Activated CD4-positive, alpha-beta memory T cell treated with anti-CD3 and anti-CD28 coated beads for 36 hours (primary cell): ENCODE measurements at regions not wholly inside any gene's neighbourhood (a gene's known extent, or its start where the extent isn't known, plus 50 kb on each side); places are given as distances from the start of the nearest gene placed in this dataset.
"Not testable (repeated sequence)": the region's sequence is repeated elsewhere in the genome, so short reads cannot be mapped to it uniquely, and the experiment has no call there.

Experiments used
- CTCF ChIA-PET: fragments of 350-600 bp; sonication (Branson Sonifier 250); formaldehyde crosslinking; loops from one replicate; lab custom pipeline; 2021; ENCODE audit warnings: antibody characterized with exemption, inconsistent platforms; lab: Charles Lee
- POLR2A ChIA-PET: fragments of 350-600 bp; sonication (Branson Sonifier 250); formaldehyde crosslinking; loops from one replicate; lab custom pipeline; 2021; ENCODE audit warnings: antibody characterized with exemption; lab: Charles Lee
- DNase-seq: peaks from one replicate; pipeline ENCODE4 v3.0.0-alpha.2; 2020
- H3K27ac Mint-ChIP-seq: one replicate; pipeline ENCODE4 v1.8.0; 2021; ENCODE audit warnings: mixed read lengths
- H3K27me3 Mint-ChIP-seq: one replicate; pipeline ENCODE4 v1.8.0; 2021; ENCODE audit warnings: mixed read lengths
- H3K36me3 Mint-ChIP-seq: one replicate; pipeline ENCODE4 v1.8.0; 2021; ENCODE audit warnings: mixed read lengths
- H3K4me1 Mint-ChIP-seq: one replicate; pipeline ENCODE4 v1.8.0; 2021; ENCODE audit warnings: low read depth, mixed read lengths
- H3K4me3 Mint-ChIP-seq: one replicate; pipeline ENCODE4 v1.8.0; 2021; ENCODE audit warnings: mild to moderate bottlenecking, mixed read lengths
- H3K9me3 Mint-ChIP-seq: one replicate; pipeline ENCODE4 v1.8.0; 2021; ENCODE audit warnings: mixed read lengths
- intact Hi-C: fragments of 100-400 bp; cut with micrococcal nuclease; formaldehyde crosslinking; loops from one replicate; pipeline ENCODE4 v1.15.1; 2023

- Mint-ChIP-seq H3K4me1 (no peaks in the 10 kb centered on the region), H3K27me3 (no peaks in the 10 kb centered on the region), H3K9me3 (peaks cover 9% of the 10 kb centered on the region), H3K36me3 (no peaks in the 10 kb centered on the region), H3K4me3 (no peak overlapping the region), H3K27ac (no peak overlapping the region)
- no peak for DNase-seq
- CTCF ChIA-PET, result no interaction called here
- intact Hi-C loops, result no loop called here
- POLR2A ChIA-PET, result no interaction called here
Measured at GRCh38 chr13:68609661-68610060, 1379.5 kb upstream of the PCDH9 start.

GRCh38 chr13:68608147-68608546, 1378.0 kb upstream of the PCDH9 start:
- ChIA-PET POLR2A (no interaction called here), CTCF (no interaction called here)
- Mint-ChIP-seq H3K4me1 (no peaks in the 10 kb centered on the region), H3K4me3 (no peak overlapping the region), H3K27ac (no peak overlapping the region), H3K27me3 (no peaks in the 10 kb centered on the region), H3K9me3 (peaks cover 4% of the 10 kb centered on the region), H3K36me3 (no peaks in the 10 kb centered on the region)
- DNase-seq, result no peak
- intact Hi-C loops, result no loop called here

GRCh38 chr13:68597641-68598040, 1367.5 kb upstream of the PCDH9 start:
- Mint-ChIP-seq H3K27me3 (no peaks in the 10 kb centered on the region), H3K27ac (no peak overlapping the region), H3K4me3 (no peak overlapping the region), H3K9me3 (peaks cover 6% of the 10 kb centered on the region), H3K4me1 (no peaks in the 10 kb centered on the region), H3K36me3 (no peaks in the 10 kb centered on the region)
- no peak for DNase-seq
- intact Hi-C loops, result no loop called here
- ChIA-PET POLR2A (no interaction called here), CTCF (no interaction called here)

GRCh38 chr13:68588623-68589022, 1358.5 kb upstream of the PCDH9 start:
- intact Hi-C loops, result no loop called here
- Mint-ChIP-seq H3K27me3 (no peaks in the 10 kb centered on the region), H3K9me3 (peaks cover 4% of the 10 kb centered on the region), H3K4me1 (no peaks in the 10 kb centered on the region), H3K4me3 (no peak overlapping the region), H3K36me3 (no peaks in the 10 kb centered on the region), H3K27ac (no peak overlapping the region)
- CTCF ChIA-PET, result no interaction called here
- DNase-seq, result no peak
- POLR2A ChIA-PET, result no interaction called here

- ChIA-PET POLR2A (no interaction called here), CTCF (no interaction called here)
- Mint-ChIP-seq H3K4me3 (no peak overlapping the region), H3K36me3 (no peaks in the 10 kb centered on the region), H3K9me3 (peaks cover 4% of the 10 kb centered on the region), H3K4me1 (no peaks in the 10 kb centered on the region), H3K27me3 (no peaks in the 10 kb centered on the region), H3K27ac (no peak overlapping the region)
- DNase-seq, result no peak
- intact Hi-C loops, result no loop called here
Measured at GRCh38 chr13:68584776-68585175, 1354.6 kb upstream of the PCDH9 start.

GRCh38 chr13:68574053-68574452, 1343.9 kb upstream of the PCDH9 start:
- intact Hi-C loops, result no loop called here
- H3K9me3 Mint-ChIP-seq, result peaks cover 15% of the 10 kb centered on the region
- no peaks in the 10 kb centered on the region for H3K36me3 Mint-ChIP-seq
- CTCF ChIA-PET, result no interaction called here
- no peak for DNase-seq
- no peak overlapping the region for H3K4me3 Mint-ChIP-seq
- POLR2A ChIA-PET, result no interaction called here
- no peak overlapping the region for H3K27ac Mint-ChIP-seq
- no peaks in the 10 kb centered on the region for H3K27me3 Mint-ChIP-seq
- H3K4me1 Mint-ChIP-seq, result no peaks in the 10 kb centered on the region

- H3K9me3 Mint-ChIP-seq, result peaks cover 7% of the 10 kb centered on the region
- H3K4me3 Mint-ChIP-seq, result no peak overlapping the region
- intact Hi-C loops, result no loop called here
- H3K36me3 Mint-ChIP-seq, result no peaks in the 10 kb centered on the region
- POLR2A ChIA-PET, result no interaction called here
- no peak overlapping the region for H3K27ac Mint-ChIP-seq
- H3K4me1 Mint-ChIP-seq, result no peaks in the 10 kb centered on the region
- no peak for DNase-seq
- H3K27me3 Mint-ChIP-seq, result no peaks in the 10 kb centered on the region
- CTCF ChIA-PET, result no interaction called here
Measured at GRCh38 chr13:68551701-68552522, 1321.8 kb upstream of the PCDH9 start.

GRCh38 chr13:68550330-68550729, 1320.2 kb upstream of the PCDH9 start:
- peaks cover 6% of the 10 kb centered on the region for H3K9me3 Mint-ChIP-seq
- CTCF ChIA-PET, result no interaction called here
- POLR2A ChIA-PET, result no interaction called here
- no peaks in the 10 kb centered on the region for H3K36me3 Mint-ChIP-seq
- H3K4me1 Mint-ChIP-seq, result no peaks in the 10 kb centered on the region
- H3K4me3 Mint-ChIP-seq, result no peak overlapping the region
- DNase-seq, result no peak
- no peak overlapping the region for H3K27ac Mint-ChIP-seq
- intact Hi-C loops, result no loop called here
- no peaks in the 10 kb centered on the region for H3K27me3 Mint-ChIP-seq

GRCh38 chr13:68540244-68540643, 1310.1 kb upstream of the PCDH9 start:
- no peaks in the 10 kb centered on the region for H3K27me3 Mint-ChIP-seq
- ChIA-PET CTCF (no interaction called here), POLR2A (no interaction called here)
- intact Hi-C loops, result no loop called here
- no peak overlapping the region for H3K27ac Mint-ChIP-seq
- no peaks in the 10 kb centered on the region for H3K36me3 Mint-ChIP-seq
- DNase-seq, result no peak
- H3K4me3 Mint-ChIP-seq, result no peak overlapping the region
- no peaks in the 10 kb centered on the region for H3K4me1 Mint-ChIP-seq
- peaks cover 6% of the 10 kb centered on the region for H3K9me3 Mint-ChIP-seq

- Mint-ChIP-seq H3K4me3 (no peak overlapping the region), H3K4me1 (no peaks in the 10 kb centered on the region), H3K9me3 (peaks cover 7% of the 10 kb centered on the region), H3K36me3 (no peaks in the 10 kb centered on the region), H3K27me3 (no peaks in the 10 kb centered on the region), H3K27ac (no peak overlapping the region)
- intact Hi-C loops, result no loop called here
- no peak for DNase-seq
- ChIA-PET POLR2A (no interaction called here), CTCF (no interaction called here)
Measured at GRCh38 chr13:68535329-68535728, 1305.2 kb upstream of the PCDH9 start.

- CTCF ChIA-PET, DNase-seq, H3K4me3 Mint-ChIP-seq, intact Hi-C loops, H3K27ac Mint-ChIP-seq, H3K4me1 Mint-ChIP-seq, H3K27me3 Mint-ChIP-seq, POLR2A ChIA-PET, H3K36me3 Mint-ChIP-seq: not testable (repeated sequence)
- H3K9me3 Mint-ChIP-seq, result peaks cover 54% of the 10 kb centered on the region
Measured at GRCh38 chr13:68527167-68527566, 1297.0 kb upstream of the PCDH9 start.

GRCh38 chr13:68523838-68524424, 1293.8 kb upstream of the PCDH9 start:
- H3K4me3 Mint-ChIP-seq, result no peak overlapping the region
- ChIA-PET CTCF (no interaction called here), POLR2A (no interaction called here)
- H3K9me3 Mint-ChIP-seq, result peaks cover 54% of the 10 kb centered on the region
- H3K27me3 Mint-ChIP-seq, result no peaks in the 10 kb centered on the region
- intact Hi-C loops, result no loop called here
- no peaks in the 10 kb centered on the region for H3K4me1 Mint-ChIP-seq
- no peak overlapping the region for H3K27ac Mint-ChIP-seq
- no peak for DNase-seq
- no peaks in the 10 kb centered on the region for H3K36me3 Mint-ChIP-seq

GRCh38 chr13:68522184-68522583, 1292.0 kb upstream of the PCDH9 start:
- Mint-ChIP-seq H3K4me3 (no peak overlapping the region), H3K4me1 (no peaks in the 10 kb centered on the region), H3K9me3 (peaks cover 37% of the 10 kb centered on the region), H3K27me3 (no peaks in the 10 kb centered on the region), H3K36me3 (no peaks in the 10 kb centered on the region), H3K27ac (no peak overlapping the region)
- intact Hi-C loops, result no loop called here
- POLR2A ChIA-PET, result no interaction called here
- no peak for DNase-seq
- CTCF ChIA-PET, result no interaction called here
